ENCODE measurements at regions not wholly inside any gene's neighbourhood (a gene's known extent, or its start where the extent isn't known, plus 50 kb on each side); places are given as distances from the start of the nearest gene placed in this dataset.
"Not testable (repeated sequence)": the region's sequence is repeated elsewhere in the genome, so short reads cannot be mapped to it uniquely, and the experiment has no call there.

DNA sequence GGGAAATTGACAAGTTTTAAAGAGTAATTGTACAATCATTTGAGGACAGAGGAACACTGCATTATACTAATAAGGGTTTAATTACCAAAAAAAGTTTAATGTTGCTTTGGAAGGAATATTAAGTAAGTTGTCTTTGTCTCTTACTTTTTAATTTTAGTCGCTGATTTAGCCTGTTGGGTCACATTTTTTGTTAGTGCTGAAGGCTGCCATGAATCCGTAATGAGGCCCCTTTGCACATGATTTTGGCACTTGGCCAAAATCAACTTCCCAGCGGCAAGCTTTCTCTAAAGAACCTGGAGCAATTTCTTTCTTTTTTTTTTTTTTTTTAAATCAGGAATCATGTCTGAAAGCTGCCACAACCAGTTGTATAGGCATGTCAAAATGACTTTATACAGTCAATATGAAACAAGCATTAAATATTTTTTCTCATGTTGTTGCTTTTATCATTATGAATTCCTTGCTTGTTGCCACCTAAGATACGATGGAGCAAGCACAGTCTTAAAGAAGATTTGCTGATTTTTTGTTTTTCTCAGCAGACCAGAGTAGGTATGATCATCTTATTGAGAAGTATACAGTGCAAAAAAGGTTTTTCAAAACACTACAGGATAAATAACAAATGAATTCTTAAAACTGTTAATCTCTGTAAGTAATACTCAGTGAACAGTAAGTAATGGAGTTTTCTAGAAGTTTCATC lies 690.4 kb downstream of the USP25 start:
- DNase-seq (ENCODE audit: low spot score): no peak

DNA sequence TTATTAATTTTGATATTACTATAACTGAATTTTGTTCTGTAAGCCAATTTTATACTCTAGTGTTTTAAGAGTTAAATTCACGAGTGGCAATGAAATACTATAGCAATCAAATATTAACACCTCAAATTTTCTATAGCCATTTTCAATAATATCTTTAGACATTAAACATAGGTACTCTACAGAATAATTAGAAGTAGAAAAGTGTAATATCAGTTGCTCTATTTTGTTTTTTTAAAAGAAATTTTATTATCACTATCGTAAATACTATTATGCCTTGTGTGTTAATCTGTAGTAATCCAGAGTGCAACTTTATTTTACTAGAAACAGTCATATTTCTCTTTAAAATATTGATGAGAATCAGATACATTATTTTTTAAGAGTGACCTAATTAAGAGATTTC lies 691.2 kb downstream of the USP25 start:
- no peak for DNase-seq (ENCODE audit: low spot score)

DNA sequence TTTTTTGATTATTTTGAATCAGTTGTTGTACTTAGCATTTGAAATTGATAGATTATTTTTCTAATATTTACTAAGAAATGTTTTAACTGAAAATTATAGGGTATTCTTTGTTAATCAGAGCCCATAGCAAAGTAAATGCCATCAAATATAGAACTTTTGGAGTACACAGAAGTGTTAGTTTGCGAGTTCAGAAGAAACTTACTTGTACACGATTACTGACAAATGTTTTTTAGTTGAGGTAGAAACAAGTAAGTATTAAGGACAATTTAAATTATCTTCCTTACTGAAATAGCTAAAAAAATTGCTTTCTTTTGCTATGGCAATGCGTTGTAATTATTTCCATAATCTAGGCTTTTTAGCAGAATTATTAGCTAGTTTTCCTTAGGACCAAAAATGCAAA lies 692.2 kb downstream of the USP25 start:
- DNase-seq (ENCODE audit: low spot score): no peak

DNA sequence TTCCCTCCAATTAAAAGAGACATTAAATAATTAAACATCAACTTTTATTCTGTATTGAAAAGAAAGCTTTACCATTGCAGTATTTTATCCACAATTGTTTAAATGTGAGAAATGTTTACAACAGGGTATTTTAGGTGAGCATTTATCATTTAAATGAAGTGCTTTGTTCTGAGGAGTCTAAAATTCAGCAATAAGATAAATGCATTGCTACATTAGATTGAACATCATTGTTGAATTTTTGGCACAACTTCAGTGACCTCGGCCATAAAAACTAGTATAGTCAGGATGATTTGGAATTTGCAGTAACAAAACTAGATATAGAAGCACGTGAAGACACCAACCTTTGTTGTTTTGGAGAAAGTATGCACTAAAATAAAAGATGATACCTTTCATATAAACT lies 692.9 kb downstream of the USP25 start:
- no peak for DNase-seq (ENCODE audit: low spot score)

DNA sequence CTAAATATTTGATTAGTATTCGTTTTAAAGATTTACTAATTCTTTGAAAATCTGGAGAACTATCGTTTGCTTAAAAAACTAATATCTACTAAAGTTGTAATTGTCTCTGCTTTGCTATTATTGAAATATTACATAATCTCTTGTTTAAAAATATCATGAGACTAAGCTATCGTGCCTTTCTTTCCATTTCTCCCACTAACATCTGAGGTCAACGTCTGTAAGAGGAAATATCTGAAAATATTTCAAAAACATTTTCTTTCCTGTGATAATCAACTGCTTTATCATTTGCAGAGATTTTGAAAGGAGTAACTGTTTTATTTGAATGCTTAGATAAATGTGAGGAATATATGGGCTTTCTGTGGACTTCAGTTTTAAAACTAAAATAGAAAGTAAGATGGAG lies 694.1 kb downstream of the USP25 start:
- no peak for DNase-seq (ENCODE audit: low spot score)

DNA sequence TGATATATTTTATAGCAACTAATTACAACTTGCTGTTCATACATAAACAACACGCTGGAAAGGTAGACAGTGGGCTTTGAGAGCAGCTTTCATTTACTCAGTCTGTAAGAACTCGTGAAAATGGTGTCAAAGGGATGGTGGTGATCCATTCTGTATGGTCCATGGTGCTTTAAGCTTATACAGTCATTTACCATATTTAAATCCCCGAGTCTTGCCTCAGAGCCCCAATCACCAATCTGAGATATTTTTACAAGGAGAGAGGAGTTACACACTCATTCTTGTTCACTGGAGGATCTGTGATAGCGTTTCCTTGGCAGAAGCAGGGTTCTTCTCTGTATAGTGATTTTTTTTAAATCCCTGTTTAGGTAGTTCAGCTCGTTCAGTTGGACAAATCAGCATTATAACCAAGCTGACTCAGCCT lies 694.6 kb downstream of the USP25 start:
- no peak for DNase-seq (ENCODE audit: low spot score)

DNA sequence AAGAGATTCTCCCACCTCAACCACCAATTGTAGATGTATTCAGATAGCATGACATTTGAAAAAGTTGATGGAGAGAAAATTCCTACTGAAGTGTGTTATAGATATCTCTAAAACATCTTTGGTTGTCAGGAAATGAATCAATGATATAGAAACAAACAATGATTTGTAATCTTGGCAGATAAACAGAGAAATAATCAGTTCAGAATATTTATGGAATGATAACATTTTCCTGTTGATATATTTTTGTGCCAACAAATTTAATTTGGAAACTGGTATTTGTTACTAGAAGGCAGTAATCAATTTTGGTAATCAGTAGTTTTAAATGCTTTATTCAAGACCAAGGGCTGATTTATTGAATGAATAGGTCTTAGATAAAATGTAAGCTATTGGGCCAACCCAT lies 695.6 kb downstream of the USP25 start:
- DNase-seq (ENCODE audit: low spot score): no peak

DNA sequence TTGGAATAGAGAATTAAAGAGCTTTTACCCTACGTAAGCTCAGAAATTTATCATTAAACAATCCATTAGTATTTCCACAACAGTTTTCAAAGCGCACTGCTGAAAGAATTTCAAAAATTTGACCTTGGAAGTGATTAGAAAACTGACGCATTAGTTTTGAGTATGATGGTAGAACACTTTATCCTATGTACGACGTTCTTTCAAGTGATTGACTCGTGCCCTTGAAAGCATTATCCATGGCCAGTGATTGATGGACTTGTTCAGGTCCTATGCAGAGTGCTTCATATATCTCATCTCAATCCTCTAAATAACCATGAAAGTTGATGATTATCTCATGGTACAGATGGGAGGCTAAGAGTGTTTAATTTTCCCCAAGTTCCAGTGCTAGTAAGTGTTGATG lies 697.2 kb downstream of the USP25 start:
- no peak for DNase-seq (ENCODE audit: low spot score)

DNA sequence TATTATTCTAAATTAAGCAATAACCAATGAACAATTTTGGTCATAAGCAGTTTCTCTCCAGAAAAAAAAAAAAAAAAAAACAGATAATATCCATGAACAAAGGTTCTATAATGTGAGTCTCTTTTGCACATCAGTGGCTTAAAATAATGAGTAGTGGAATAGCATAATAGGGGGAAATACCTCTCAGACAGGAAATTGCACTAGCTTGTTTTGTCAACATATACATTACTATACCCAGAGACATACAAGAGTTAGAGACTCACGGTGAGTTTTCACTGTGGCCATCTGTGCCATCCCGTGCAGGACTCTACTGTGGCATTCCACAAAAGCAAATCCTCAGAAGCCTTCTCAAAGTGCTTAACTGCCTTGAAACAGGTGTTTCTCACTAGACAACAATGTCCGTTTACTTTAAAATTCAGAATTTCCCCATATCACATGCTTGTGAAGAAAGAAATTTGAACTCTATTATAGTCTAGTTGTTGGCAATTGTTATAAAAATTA lies 697.9 kb downstream of the USP25 start:
- DNase-seq (ENCODE audit: low spot score): no peak

DNA sequence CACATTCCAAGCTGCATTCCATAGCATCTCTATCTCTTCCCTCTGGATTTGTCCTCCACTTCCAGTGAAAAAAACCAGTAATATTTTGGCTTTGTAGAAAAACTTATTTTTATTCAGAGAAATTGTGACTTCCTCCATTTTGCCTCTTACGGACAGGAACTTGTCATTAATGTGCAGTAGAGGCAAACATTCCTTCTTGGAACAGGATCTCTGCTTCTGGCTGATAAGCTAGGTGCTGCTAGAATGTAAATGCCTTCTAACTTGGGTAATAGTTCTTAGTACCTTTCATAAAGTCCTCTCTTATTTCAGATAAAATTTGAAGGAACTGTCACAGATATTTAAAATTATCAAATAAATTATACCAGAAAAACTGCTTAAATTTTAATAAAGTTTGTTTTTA lies 707.8 kb downstream of the USP25 start:
- DNase-seq (ENCODE audit: low spot score): no peak

DNA sequence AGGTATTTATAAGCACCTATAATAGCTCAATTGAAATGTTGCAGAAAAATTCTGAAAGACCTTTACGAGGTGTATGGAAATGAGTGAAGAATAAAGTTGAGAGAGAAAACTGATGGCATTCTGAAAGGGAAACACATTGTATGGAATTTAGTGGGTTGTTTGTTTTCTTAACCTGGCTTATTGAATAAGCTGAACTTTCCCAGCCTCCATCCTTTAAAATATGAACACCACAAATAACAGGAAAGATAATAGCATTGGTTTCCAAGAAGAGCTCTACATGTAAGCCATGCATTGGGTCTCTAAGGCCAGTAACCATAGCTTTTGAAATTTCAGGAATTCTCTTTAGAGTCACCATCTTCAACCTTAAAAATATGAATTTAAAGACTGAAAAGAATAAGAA lies 709.0 kb downstream of the USP25 start:
- DNase-seq (ENCODE audit: low spot score): no peak

DNA sequence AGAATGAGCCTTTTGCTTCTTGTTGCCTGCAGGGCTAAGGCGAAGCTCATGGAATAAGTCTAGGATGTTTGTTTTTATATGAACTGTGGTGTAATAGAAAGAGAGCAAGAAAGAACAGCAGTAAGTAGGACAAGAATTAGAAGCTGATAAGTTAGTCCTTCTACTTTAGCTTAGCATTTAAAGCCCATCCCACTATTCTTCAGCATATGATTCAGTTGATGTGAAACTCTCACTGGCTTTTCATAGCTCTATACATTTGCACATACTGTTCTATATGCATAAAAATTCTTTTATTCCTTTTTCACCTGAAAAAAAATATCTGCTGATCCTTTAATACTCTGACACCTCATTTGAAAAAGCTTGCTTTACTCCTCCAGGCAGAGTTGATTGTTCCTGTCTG lies 712.0 kb downstream of the USP25 start:
- no peak for DNase-seq (ENCODE audit: low spot score)

DNA sequence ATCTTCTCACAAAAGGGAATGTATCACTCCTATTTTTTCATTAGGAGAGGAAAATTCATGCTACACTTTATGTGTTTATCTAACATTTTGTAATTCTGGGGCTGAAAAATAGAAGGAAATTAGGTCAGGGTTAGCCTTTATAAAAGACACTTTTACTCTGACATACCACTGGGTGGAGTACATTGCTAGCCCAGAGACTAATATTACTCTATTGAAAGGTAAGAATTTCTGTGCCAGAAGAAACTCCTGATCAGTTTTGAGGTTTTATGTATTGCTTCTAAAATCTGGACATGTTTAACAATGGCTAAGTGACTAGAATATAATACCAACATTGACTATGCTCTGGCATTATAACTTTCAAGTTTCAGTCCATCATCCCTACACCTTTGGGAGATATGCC lies 724.6 kb downstream of the USP25 start:
- no peak for DNase-seq (ENCODE audit: low spot score)

DNA sequence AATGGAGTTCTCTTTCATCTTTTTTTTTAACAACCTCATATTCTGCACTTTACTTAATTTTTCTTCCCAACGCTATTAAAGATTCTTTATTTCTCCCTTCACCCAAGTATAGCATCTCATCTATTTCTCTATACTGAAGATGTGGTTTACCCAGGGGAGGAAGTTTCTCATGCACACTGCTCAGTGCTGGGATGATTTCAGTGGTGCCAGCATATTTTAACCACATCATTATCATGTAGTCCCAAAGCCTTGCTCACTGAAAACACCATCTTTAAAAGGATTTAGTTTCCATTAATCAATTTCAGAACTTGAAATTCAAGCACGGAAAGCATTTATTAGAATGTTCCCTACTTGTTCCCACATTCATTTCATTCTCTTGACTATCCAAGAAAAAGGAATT lies 725.7 kb downstream of the USP25 start:
- DNase-seq (ENCODE audit: low spot score): no peak

DNA sequence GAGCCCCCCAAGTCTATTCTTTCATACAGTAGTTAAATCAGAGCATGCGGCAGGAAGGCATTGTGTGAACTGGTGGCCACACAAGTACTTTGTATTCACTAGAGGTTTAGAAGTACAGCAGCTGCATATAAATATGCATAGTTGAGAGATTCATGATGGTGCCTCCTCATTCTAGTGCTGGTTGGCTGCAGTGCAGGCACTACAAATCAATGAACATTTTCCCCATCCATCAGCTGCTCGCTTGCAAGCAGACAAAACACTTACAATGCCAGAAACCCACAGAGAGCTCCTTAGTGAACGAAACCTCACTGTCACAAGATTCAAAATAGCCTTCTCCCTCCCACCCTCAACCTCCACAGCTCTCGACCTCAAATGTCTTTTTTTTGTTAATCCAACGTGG lies 726.2 kb downstream of the USP25 start:
- DNase-seq (ENCODE audit: low spot score): no peak

DNA sequence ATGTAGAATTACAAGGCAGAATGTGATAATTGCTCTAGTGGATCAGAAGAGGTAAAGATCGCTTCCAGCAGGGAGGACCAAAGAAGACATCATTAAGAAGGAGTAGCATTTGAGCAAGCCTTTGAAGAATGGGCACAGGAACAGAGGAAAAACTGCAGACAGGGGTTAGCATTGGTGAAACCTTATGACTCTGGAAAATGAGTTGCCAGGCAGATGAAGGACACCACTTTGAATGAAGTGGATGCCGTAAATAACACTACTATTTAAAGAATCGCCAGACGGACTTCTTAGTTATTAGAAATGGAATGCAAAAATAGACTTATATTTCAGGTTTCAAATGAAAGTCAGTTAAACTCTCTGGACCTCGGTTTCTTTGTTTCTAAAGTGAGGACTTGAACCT lies 727.7 kb downstream of the USP25 start:
- DNase-seq (ENCODE audit: low spot score): no peak

DNA sequence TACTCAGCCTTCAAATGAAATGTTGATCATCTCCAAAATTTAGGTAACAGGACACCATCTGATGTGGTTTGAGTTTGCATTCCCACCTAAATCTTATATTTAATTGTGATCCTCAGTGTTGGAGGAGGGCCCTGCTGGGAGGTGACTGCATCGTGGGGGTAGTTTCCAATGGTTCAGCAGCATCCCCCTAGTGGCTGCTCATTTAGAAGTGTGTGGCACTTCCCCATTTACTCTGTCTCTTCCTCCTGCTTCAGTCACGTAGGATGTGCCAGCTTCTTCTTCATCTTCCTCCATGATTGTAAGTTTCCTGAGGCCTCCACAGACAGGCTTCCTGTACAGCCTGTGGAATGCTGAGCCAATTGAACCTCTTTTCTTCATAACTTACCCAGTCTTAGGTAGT lies 731.2 kb downstream of the USP25 start:
- no peak for DNase-seq (ENCODE audit: low spot score)

DNA sequence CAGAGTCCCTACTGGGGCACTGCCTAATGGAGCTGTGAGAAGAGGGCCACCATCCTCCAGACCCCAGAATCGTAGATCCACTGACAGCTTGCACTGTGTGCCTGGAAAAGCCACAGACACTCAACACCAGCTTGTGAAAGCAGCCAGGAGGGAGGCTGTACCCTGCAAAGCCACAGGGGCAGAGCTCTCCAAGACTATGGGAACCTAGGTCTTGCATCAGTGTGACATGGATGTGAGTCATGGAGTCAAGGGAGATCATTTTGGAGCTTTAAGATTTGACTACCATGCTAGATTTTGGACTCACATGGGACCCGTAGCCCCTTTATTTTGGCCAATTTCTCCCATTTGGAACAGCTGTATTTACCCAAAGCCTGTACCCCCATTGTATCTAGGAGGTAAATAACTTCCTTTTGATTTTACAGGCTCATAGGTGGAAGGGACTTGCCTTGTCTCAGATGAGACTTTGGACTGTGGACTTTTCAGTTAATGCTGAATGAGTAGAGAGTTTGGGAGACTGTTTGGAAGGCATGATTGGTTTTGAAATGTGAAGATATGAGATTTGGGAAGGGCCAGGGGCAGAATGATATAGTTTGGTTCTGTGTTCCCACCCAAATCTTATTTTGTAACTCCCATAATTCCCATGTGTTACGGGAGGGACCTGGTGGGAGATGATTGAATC lies 734.6 kb downstream of the USP25 start:
- DNase-seq (ENCODE audit: low spot score): not testable (repeated sequence)

DNA sequence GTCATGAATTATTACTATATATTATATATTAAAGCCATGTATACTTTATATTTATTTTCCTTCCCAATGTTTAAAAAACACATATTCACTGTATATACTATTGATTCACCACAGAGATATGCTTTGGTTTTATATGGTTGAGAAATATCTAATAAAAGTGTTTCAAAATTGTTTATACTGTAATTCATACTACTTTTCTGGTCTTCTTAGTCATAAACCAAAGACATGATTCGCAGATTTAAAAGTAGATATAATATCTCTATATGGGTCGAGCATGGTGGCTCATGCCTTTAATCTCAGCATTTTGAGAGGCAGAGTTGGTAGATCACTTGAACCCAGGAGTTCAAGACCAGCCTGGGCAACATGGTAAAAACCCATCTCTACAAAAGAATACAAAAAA lies 738.4 kb downstream of the USP25 start:
- DNase-seq (ENCODE audit: low spot score): no peak

DNA sequence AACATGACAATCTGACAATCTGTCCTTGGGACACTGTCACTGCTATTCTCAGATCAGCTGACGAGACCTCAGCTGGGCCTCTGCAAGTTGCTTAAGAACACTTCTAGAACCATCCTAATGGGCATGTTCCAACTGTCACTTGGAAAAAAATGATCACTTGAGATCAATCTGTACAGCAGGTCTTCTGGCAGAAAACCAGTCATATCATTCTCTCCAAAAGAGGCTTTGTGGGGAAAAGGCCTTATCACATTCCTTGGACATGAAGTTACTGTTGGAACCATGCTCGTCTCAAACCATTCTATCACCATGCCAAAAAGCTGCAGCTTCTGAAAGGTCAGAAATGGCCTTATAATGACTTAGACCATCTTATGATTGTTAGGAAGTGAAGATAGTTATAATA lies 744.2 kb downstream of the USP25 start:
- DNase-seq (ENCODE audit: low spot score): no peak

DNA sequence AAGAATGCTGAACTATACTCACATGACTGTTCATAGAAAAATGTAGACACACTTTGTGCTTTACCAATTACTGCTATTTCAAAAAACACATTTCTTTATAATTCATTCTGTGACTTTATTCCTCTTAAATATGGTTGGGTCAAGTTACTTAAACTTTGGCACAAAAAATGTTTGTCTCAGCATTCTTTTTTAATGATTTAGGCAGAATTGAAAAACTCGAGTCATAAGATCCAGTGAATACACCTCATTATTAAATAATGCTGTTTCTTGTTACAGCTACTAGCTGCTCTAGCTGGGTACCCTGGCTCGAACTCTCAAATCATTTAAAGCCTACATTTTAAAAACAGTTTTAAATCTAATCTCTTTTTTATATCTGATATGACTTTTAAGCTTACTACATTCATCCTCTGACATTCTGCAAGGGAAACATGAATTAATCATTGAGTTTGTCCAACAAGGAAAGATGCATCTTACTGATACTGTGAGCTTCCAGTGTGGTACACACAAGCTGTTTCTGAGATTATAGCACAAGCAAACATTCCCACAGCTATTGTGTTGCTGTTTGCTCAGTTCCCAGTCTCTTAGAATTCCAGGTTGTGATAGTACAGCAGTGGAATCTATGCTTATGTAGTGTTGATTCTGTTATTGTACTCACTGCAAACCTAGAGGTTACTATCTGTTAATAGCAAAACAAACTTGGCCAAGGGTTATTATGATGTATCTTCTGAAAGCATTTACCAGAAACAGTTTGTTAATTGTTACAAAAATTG lies 746.5 kb downstream of the USP25 start:
- no peak for DNase-seq (ENCODE audit: low spot score)

DNA sequence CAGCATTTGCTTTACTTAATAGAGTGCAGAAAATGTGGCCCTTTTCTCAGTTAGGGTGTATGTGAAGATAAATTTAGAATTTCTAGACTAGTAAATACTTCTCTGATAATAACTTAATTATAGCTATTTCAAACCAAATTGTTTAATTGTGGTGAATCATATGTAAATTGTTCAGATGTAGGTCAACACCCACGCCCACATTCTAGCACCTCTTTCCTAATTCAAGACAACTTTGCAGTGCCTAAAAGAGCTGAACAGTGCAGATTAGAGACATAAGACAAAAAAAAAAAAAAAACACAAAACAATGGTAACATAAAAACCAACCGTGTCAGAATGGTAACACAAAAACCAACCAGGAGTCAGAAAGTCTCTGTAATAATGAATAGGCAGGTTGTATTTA lies 758.3 kb downstream of the USP25 start:
- DNase-seq (ENCODE audit: low spot score): no peak

DNA sequence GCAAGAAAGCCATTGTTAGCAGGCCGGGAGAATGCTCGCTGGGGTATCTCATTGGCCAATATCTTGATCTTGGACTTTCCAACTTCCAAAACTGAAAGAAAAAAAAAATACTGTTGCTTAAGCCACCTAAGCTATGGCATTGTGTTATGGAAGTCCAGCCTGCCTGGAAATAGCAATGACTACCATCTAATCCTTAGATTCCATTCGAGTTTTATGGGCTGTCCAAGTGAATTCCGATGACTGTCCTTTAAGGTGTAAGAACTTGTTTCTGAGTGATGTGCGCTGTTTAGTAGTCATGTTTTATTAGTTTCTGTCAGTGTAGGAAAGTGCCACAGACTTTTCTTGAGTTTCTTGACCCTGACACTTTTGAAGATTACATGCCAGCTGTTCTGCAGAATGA lies 762.6 kb downstream of the USP25 start:
- DNase-seq (ENCODE audit: low spot score): no peak

Measured in AG08396 (cell line).